HuH-7.5 (cell line): ENCODE measurements at regions not wholly inside any gene's neighbourhood (a gene's known extent, or its start where the extent isn't known, plus 50 kb on each side); places are given as distances from the start of the nearest gene placed in this dataset.

Experiments used
- DNase-seq: peaks from one replicate; pipeline ENCODE4 v3.0.0; 2011; ENCODE audit warnings: low spot score

GRCh38 chr3:132236701-132237651, 80.2 kb upstream of the ACP3 start:
- DNase-seq = no peak

DNA sequence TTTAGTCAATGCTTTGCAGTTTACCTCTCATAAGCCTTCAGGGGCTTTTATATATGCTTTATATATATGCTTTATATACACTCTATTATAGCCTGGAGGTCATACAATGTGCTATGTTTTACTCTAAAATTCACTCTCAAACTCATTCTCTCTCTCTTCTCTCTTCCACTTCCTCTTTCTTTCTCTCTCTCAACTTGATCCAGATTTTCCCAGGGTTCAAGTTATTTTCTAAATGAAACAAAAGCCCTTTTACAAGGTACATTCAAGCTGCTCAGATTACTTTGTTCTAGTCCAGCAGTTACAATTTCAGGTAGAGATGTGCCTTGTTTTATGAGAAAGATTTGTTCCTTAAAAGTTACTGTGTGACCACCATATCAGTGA, 79.6 kb upstream of the ACP3 start:
- DNase-seq = no peak

- DNase-seq = no peak
Observed at GRCh38 chr3:132239587-132239986, 77.6 kb upstream of the ACP3 start.

- no peak for DNase-seq
Observed at GRCh38 chr3:132241776-132242514, 75.3 kb upstream of the ACP3 start.

DNA sequence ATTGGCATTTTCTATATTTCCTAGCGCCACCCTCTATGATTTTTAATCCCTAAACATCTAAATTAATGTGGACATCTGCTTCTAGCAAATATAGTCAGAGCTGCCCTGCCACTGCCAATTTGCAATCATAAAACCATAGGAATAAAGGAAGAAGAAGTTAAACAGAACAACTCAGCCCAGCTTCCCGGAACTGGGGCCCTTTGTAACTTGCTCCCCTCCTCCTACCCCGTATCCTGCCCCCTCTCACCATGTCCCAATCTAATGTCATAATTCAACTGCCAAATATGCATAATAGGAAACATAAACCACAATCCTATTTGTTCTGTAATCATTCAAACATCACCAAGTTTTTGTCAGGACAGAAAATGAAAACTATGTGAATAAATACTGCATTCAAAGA, 74.4 kb upstream of the ACP3 start:
- no peak for DNase-seq

- no peak for DNase-seq
Observed at GRCh38 chr3:132245552-132246142, 71.6 kb upstream of the ACP3 start.

DNA sequence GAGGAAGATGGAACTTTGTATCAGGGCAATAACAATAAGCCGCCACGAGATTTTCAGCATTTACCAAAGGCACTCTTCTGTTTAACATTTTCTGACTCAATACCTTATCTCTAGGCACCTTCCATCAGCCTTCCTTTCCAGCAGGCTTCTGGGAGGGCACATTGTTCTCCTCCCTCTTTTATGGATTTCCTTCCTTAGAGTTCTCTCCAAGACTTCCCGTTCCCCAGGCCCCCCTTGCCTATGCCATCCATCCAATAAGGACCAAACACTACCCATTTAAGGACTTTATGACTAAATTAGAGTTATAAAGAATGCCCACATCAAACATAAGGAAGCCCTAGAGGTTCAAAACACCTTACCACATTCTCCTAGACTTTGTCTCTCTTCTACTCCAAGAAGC, 71.0 kb upstream of the ACP3 start:
- no peak for DNase-seq

DNA sequence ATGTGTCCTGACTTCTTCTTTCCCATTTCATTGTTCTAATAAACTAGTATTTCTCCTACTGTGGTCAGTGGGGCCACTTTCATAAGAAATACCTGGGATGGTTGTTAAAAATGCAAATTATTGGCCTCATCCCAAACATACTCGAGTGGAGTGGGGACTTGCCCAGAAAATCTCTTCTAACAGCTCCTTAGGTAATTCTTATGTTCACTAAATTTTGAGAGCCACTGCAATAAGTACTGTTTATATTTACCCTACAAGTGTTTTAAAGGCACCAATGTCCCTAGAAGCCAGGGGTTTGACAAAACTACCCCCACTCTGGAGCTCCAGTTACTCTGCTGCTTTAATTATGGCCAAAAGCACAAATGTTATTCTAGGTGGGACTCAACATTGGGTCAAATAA, 70.0 kb upstream of the ACP3 start:
- no peak for DNase-seq

- DNase-seq = no peak
Observed at GRCh38 chr3:132248490-132248889, 68.7 kb upstream of the ACP3 start.

GRCh38 chr3:132253262-132253878, 63.8 kb upstream of the ACP3 start:
- DNase-seq = peak; percentile 24

DNA sequence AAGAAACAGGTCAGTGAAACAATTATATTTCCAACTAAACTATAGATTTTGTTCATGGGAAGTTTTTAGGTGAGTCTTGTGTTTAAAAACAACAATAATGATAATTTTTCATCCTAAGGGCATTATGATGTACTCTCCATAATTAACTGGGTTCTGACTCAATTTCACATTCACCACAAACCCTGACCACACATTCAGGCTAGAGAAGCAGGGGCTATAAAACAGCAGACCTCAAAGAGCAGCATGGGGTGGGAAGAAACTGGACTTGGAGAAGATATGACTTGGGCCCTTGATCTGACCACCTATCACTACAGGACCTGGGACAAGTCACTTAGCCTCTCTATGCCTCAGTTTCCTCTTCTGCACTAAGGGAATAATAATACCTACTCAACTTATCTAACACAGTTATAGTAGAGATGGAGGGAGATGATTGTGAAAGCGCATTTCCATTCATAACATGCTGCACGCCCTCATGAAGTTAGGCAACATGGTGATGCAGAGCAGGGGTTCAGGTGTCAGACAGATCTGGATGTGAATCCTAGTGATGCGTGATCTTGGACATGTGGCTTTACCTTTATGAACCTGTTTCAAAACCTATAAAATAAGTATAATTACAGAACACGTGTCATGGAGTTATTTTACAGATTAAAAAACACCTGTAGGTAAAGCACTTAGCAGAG, 63.0 kb upstream of the ACP3 start:
- DNase-seq = no peak

GRCh38 chr3:132255041-132255745, 62.0 kb upstream of the ACP3 start:
- DNase-seq = no peak

DNA sequence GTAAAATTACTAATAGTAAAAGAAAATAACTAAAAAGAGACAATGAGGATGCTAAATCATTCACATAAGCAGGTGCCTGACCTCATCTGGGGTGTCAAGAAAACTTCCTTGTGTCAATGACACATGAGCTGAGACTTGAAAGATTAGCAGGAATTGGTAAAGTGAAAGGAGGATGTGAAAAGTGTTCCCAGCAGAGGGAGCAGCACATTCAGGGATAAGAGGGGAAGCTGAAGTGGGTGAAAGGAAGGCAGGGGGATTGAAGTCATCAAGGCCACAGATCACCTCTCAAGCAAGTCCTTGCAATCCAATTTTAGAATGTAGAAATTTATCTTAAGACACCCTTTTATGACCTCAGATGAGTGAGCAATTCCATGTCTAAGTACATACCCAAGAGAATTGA, 60.2 kb upstream of the ACP3 start:
- DNase-seq = no peak

DNA sequence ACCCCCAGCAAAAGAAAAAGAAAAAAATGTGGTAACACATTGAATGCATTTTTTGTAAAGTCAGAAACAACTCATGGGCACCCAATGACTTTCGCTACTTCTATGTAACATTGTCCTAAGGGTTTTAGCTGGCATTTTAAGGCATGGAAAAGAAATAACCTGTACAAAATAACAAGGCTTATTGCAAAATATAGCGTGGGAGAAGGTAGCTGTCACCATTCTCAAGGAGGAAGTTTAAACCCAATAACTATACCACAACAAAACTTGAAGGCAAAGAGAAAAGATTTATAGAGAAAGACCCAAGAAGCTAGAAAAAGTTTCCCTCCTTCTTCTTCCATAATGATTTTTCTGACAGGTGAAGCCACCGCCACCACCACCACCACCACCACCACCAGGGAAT, 55.7 kb upstream of the ACP3 start:
- DNase-seq = no peak

DNA sequence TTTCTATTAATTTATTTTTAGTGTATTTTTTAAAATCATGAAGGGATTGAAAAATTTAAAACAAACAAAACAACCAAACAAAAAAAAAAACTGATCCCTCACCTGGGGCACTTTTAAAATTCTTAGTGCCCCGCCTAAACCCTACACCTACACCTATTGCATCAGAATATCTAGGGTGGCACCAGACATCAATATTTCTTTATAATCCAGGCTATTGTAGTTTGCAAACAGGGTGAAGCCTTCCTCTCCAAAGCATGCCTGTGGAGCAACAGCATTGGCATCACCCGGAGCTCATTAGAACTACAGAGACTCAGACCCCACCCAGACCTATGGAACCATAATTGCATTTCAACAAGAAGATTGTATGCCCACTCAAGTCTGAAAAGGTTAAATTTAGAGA, 54.9 kb upstream of the ACP3 start:
- DNase-seq = no peak

DNA sequence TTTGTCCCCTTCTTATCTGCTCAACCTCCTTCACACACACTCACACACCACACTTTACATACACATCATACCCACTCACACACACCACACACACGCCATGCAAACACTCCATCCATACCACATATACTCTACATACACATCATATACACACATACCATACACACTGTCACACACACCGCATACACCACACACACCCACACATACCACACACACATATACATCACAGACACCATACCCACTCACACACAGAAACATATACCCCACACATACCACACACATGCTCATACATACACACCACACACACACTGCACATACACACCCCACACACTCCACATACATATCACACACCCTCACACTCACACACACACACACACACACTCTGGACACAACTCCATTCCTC, 54.3 kb upstream of the ACP3 start:
- DNase-seq = no peak

DNA sequence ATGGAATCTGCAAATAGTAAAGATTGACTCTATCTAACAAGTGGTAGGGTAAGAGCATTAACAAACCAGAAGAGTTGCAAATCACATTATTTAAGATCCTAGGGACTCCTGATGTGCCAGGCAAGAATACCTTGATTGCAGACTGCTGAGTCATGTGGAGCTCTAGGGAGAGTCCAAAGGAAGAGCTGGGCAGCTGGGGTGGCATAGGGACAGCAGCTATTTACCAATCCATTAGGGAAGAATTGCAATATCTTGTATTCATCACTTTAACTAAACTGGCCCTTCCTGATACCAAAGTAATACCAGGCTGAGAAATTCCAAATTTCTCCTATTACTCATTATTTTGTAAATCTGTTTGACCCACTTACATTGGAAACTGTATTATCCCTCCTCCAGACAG, 52.2 kb upstream of the ACP3 start:
- no peak for DNase-seq

- DNase-seq = no peak
Observed at GRCh38 chr3:132265488-132265887, 51.7 kb upstream of the ACP3 start.

DNA sequence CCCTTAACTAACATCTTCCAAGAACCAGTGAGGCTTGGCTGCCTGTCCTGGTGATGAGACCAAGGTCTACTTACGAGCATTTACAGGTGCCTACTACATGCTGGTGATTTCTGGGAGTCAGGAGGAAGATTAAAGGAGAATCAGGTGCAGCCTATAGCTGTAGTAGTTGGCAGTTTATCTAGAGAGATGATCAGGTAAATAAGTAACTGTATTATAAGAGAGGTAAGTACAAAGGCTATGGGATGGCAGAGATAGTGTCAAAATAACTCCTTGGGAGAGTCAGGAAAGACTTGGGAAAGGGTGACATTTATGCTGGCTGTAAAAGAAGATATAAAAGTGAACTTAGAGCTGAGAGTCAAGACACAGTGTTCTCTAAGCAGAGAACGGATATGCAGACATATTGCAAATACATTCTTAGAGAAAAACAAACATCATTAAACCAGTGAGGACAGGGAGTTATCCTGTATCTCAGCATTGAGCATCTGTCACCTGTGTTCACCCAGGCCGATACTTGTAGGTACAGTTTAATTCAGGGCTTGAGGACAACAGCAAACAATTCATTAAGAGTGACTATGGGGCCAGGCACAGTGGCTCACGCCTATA, 49.7 kb upstream of the ACP3 start:
- no peak for DNase-seq
